Astrocyte of the spinal cord (primary cell): ENCODE measurements at regions not wholly inside any gene's neighbourhood (a gene's known extent, or its start where the extent isn't known, plus 50 kb on each side); places are given as distances from the start of the nearest gene placed in this dataset.

Experiments used
- DNase-seq: peaks from one replicate; pipeline ENCODE4 v3.0.0; 2011; ENCODE audit warnings: low read depth, low spot score
- H3K4me3 ChIP-seq: 2 replicates; pipeline ENCODE4 v1.5.1; 2011; ENCODE audit warnings: low read depth, mild to moderate bottlenecking, low read length, moderate library complexity
- in situ Hi-C: cut with HindIII; loops from 2 replicates; pipeline ENCODE4 v1.10.0; 2017; ENCODE audit warnings: low sequenced_read_pairs
- TF ChIP-seq, protein P1 (sequence below): IDR thresholded peaks from 2 replicates; pipeline ENCODE4 v1.5.1; 2012; ENCODE audit warnings: low read depth, mild to moderate bottlenecking, low read length, inconsistent platforms

DNA sequence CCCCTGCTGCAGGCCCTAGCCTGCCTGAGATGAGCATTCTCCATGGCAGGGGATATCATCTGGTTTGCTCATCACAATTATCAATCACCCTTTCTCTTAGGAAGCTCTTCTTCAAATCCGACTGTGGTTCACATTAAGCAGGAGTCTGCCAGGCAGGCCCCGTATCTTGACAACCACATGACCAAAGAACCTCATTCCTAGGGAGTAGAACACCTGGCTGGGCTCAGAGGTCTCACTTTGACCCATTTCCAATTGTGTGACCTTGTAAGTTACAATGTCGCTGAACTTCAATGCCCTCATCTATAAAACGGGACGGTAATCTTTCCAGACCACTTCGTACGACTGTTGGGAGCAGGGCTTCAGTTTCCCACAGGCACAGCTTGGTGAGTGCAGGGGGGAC is 156.4 kb upstream of the PCBD1 start:
- in situ Hi-C loops: no loop called here
- DNase-seq: no peak
- TF ChIP-seq, protein P1, sequence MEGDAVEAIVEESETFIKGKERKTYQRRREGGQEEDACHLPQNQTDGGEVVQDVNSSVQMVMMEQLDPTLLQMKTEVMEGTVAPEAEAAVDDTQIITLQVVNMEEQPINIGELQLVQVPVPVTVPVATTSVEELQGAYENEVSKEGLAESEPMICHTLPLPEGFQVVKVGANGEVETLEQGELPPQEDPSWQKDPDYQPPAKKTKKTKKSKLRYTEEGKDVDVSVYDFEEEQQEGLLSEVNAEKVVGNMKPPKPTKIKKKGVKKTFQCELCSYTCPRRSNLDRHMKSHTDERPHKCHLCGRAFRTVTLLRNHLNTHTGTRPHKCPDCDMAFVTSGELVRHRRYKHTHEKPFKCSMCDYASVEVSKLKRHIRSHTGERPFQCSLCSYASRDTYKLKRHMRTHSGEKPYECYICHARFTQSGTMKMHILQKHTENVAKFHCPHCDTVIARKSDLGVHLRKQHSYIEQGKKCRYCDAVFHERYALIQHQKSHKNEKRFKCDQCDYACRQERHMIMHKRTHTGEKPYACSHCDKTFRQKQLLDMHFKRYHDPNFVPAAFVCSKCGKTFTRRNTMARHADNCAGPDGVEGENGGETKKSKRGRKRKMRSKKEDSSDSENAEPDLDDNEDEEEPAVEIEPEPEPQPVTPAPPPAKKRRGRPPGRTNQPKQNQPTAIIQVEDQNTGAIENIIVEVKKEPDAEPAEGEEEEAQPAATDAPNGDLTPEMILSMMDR: no peak
- H3K4me3 ChIP-seq: no peak overlapping the region

DNA sequence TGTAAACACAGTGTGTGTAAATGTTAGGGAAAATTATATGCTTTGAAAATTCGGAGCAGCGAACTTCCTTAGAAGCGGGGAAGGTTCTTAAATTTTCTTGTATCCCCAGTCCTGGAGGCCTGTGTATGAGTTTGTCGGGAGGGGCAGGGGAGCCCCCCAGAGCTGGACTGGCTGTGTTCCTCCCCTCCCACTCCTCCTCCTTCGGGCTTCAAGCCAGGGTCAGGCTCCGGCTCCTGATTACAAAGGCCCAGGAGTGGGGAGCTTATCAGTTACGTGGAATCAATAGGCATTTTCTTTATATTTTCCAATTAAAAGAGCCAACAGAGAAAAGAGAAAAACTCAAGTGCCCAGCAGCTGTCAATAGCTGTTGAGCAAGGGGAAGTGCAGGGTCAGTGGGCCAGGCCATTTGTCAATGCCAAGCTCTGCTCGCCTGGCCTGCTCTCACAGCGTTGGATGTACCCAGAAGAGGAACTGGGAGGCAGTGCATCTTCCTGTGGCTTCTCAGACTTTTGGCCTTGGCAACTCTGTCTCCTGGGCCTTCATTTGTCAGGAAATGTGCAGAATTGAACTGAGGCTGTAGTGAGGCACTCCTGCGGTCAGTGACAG is 156.9 kb upstream of the PCBD1 start:
- in situ Hi-C loops: no loop called here
- no peak for DNase-seq
- no peak overlapping the region for H3K4me3 ChIP-seq
- TF ChIP-seq, protein P1: no peak

DNA sequence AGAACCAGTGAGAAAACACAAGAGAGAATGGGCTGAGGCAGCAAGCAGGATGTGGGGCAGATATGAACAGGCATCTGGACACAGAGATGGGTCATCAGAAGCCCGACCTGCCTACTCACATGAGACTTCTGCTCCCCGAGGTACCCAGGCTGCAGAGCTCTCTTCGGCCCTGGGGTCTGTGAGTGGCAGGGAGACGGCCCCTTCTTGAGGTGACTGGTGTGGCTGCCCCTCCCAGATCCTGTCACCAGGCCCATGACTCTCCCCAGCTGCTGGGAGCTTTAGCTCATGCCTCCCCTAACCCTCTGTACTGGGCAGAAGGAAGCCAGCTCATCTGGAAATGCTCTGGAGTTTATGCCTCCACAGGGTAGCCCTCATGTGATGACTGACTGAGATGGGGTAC is 157.6 kb upstream of the PCBD1 start:
- no peak for DNase-seq

DNA sequence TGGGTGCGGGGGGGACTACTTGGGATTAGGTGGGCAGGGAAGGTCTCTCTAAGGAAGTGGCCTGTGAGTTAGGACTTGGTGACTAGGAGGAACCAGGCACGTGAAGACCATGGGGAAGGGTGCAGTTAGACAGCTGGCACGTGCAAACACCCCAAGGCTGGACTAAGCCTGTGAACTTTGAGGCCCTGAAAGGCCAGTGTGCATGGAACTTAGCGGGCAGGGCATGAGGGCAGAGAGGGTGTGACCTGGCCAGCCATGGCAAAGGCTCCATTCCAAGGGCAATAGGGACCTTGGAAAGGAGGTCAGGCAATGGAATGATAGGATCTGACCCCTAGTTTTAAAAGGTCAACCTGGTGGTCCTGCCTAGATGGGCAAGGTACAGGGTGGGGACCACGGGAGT is 158.4 kb upstream of the PCBD1 start:
- in situ Hi-C loops: no loop called here
- TF ChIP-seq, protein P1: no peak
- no peak overlapping the region for H3K4me3 ChIP-seq
- DNase-seq: no peak

More for the DNA sequence above, 157.6 kb upstream of the PCBD1 start:
- TF ChIP-seq, protein P1: no peak
- in situ Hi-C loops: no loop called here
- no peak overlapping the region for H3K4me3 ChIP-seq

DNA sequence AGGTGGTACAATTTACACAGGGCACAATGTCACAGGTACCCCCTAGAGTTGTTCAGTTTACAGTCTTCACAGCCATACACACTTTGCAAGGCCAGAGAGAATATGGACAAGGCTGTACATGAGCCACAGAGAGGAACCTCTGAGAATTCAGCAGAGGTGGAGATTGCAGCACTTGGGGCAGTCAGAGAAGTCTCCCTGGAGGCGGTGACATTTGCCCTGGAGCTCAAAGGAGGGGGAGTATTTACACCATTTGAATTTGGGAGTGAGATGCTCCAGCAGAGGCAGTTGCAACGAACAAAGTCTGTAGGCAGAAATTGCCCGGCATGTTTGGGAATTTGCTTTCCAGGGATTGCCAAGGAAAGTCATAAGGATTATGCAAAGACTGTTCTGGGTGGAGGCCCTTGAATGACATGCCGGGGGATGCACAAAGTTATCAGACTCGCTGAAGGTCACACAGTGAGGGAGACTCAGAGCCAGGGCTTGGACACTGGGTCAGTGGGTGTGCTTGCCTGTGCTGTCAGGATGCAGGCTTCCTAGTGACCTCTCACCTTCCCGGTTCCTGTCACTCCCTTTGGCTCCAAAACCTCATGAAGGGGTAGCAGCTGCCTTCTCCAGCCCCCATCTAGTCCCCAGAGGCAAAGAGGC is 160.7 kb upstream of the PCBD1 start:
- DNase-seq: no peak
- H3K4me3 ChIP-seq: no peak overlapping the region
- in situ Hi-C loops: no loop called here
- TF ChIP-seq, protein P1: no peak

DNA sequence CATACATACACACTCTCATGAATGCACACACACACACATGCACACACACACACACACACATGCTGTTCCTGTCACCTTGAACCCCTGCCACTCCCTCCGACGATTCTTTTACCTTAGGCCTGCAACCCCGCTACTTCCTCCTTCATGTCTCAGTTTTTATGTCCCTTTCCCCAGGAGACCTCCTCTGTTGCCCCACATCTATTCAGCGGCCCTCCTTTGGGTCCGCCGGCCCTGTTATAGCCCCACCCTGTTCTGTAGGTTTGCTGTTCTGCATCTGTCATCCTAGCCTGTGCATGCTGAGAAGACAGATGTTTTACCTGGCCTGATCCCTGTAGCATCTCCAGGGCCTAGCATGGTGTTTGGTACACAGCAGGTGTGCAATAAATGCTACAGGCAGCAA is 161.6 kb upstream of the PCBD1 start:
- no peak overlapping the region for H3K4me3 ChIP-seq
- TF ChIP-seq, protein P1: no peak

More for the DNA sequence above, 161.6 kb upstream of the PCBD1 start:
- in situ Hi-C loops: no loop called here
- no peak for DNase-seq
